Tibial artery (tissue), 4 donors: ENCODE measurements at regions not wholly inside any gene's neighbourhood (a gene's known extent, or its start where the extent isn't known, plus 50 kb on each side); places are given as distances from the start of the nearest gene placed in this dataset.

Source experiments
- DNase-seq, 2 donors: peaks; one replicate each; pipeline ENCODE4 v3.0.0-alpha.2; 2019
- H3K27ac ChIP-seq, 2 donors: fragments of 200-600 bp; sonication (generic) in 1 of 2; 1 replicate in 1 of 2; 2 replicates in 1 of 2; pipeline ENCODE4 v1.5.1; 2018 to 2019; ENCODE audit warnings: mild to moderate bottlenecking in 1 of 2
- H3K27me3 ChIP-seq, 2 donors: fragments of 200-600 bp; sonication (generic) in 1 of 2; one replicate each; pipeline versions ENCODE4 v1.5.1 to v1.6.0; 2016 to 2019
- H3K36me3 ChIP-seq, 3 donors: fragments of 200-600 bp; sonication (generic) in 2 of 3; one replicate each; pipeline ENCODE4 v1.5.1; 2016 to 2019; ENCODE audit warnings: mild to moderate bottlenecking in 2 of 3
- H3K4me1 ChIP-seq, 4 donors: fragments of 200-600 bp; sonication (generic) in 2 of 4; 1 replicate in 3 of 4; 2 replicates in 1 of 4; pipeline ENCODE4 v1.5.1; 2016 to 2019
- H3K4me3 ChIP-seq, 2 donors: fragments of 200-600 bp; sonication (generic) in 1 of 2; 1 replicate in 1 of 2; 2 replicates in 1 of 2; pipeline ENCODE4 v1.5.1; 2018 to 2019; ENCODE audit warnings: mild to moderate bottlenecking in 2 of 2
- H3K9me3 ChIP-seq, 3 donors: fragments of 200-600 bp; sonication (generic) in 1 of 3; one replicate each; pipeline ENCODE4 v1.5.1; 2016 to 2019
- CTCF ChIP-seq, 2 experiments: fragments of 200-600 bp in 1 of 2; fragments of 450-650 bp in 1 of 2; IDR thresholded peaks; one replicate each; pipeline ENCODE4 v1.5.1; 2017 to 2019; ENCODE audit warnings: antibody characterized with exemption in 2 of 2, mild to moderate bottlenecking in 1 of 2, moderate library complexity in 1 of 2
- intact Hi-C: fragments of 100-400 bp; cut with DNase I; formaldehyde crosslinking; loops from one replicate; pipeline ENCODE4 v1.15.0; 2023; ENCODE audit warnings: low total_unique reads

- no peak for TF ChIP-seq CTCF (IDR thresholded peaks at IDR 0.05)
- DNase-seq: no peak
- Histone ChIP-seq H3K9me3 (no peaks in the 10 kb centered on the region), H3K27ac (no peak overlapping the region), H3K27me3 (no peaks in the 10 kb centered on the region), H3K4me1 (no peaks in the 10 kb centered on the region), H3K4me3 (no peak overlapping the region), H3K36me3 (no peaks in the 10 kb centered on the region)
- intact Hi-C loops: no loop called here
Measured at GRCh38 chr10:53127686-53128085, 355.1 kb upstream of the MBL2 start.

- Histone ChIP-seq H3K4me3 (no peak overlapping the region), H3K27me3 (no peaks in the 10 kb centered on the region), H3K4me1 (no peaks in the 10 kb centered on the region), H3K9me3 (no peaks in the 10 kb centered on the region), H3K27ac (no peak overlapping the region), H3K36me3 (no peaks in the 10 kb centered on the region)
- intact Hi-C loops: no loop called here
- no peak for TF ChIP-seq CTCF (IDR thresholded peaks at IDR 0.05)
- DNase-seq: no peak
Measured at GRCh38 chr10:53123311-53123710, 350.7 kb upstream of the MBL2 start.

GRCh38 chr10:53122281-53122680 lies 349.7 kb upstream of the MBL2 start:
- no peaks in the 10 kb centered on the region for H3K36me3 ChIP-seq
- H3K27me3 ChIP-seq: no peaks in the 10 kb centered on the region
- no peak for DNase-seq
- H3K9me3 ChIP-seq: peaks cover 0 to 4% (median 0%) of the 10 kb centered on the region in 3 donors
- TF ChIP-seq CTCF (IDR thresholded peaks at IDR 0.05): no peak
- H3K4me1 ChIP-seq: no peaks in the 10 kb centered on the region
- H3K4me3 ChIP-seq: no peak overlapping the region
- intact Hi-C loops: no loop called here
- H3K27ac ChIP-seq: no peak overlapping the region

GRCh38 chr10:53115660-53116059 lies 343.1 kb upstream of the MBL2 start:
- no peaks in the 10 kb centered on the region for H3K4me1 ChIP-seq
- peaks cover 0 to 9% (median 0%) of the 10 kb centered on the region in 3 donors for H3K9me3 ChIP-seq
- H3K4me3 ChIP-seq: no peak overlapping the region
- no peaks in the 10 kb centered on the region for H3K36me3 ChIP-seq
- H3K27me3 ChIP-seq: no peaks in the 10 kb centered on the region
- DNase-seq: no peak
- intact Hi-C loops: no loop called here
- H3K27ac ChIP-seq: no peak overlapping the region
- no peak for TF ChIP-seq CTCF (IDR thresholded peaks at IDR 0.05)

GRCh38 chr10:53111529-53111928 lies 338.9 kb upstream of the MBL2 start:
- DNase-seq: no peak
- Histone ChIP-seq H3K4me3 (no peak overlapping the region), H3K27ac (no peak overlapping the region), H3K27me3 (no peaks in the 10 kb centered on the region), H3K9me3 (no peaks in the 10 kb centered on the region), H3K4me1 (no peaks in the 10 kb centered on the region), H3K36me3 (no peaks in the 10 kb centered on the region)
- TF ChIP-seq CTCF (IDR thresholded peaks at IDR 0.05): no peak
- intact Hi-C loops: no loop called here

GRCh38 chr10:53109320-53109719 lies 336.7 kb upstream of the MBL2 start:
- Histone ChIP-seq H3K9me3 (no peaks in the 10 kb centered on the region), H3K27ac (no peak overlapping the region), H3K36me3 (no peaks in the 10 kb centered on the region), H3K27me3 (no peaks in the 10 kb centered on the region), H3K4me1 (no peaks in the 10 kb centered on the region), H3K4me3 (no peak overlapping the region)
- intact Hi-C loops: no loop called here
- no peak for DNase-seq
- TF ChIP-seq CTCF (IDR thresholded peaks at IDR 0.05): no peak
